22Rv1 (cell line): ENCODE measurements at regions not wholly inside any gene's neighbourhood (a gene's known extent, or its start where the extent isn't known, plus 50 kb on each side); places are given as distances from the start of the nearest gene placed in this dataset.

ENCODE experiments used
- CTCF ChIP-seq: fragments of 450-650 bp; IDR thresholded peaks from 2 replicates; pipeline ENCODE4 v1.5.1; 2017; ENCODE audit warnings: mild to moderate bottlenecking
- ZFX ChIP-seq: fragments of 450-650 bp; IDR thresholded peaks from 2 replicates; pipeline ENCODE4 v1.6.1; 2017; ENCODE audit warnings: antibody characterized with exemption, borderline replicate concordance

GRCh38 chr21:32119811-32120210, 159.0 kb downstream of the MIS18A start:
- TF ChIP-seq CTCF (no peak), ZFX (no peak)
